ENCODE measurements at regions not wholly inside any gene's neighbourhood (a gene's known extent, or its start where the extent isn't known, plus 50 kb on each side); places are given as distances from the start of the nearest gene placed in this dataset.

DNA sequence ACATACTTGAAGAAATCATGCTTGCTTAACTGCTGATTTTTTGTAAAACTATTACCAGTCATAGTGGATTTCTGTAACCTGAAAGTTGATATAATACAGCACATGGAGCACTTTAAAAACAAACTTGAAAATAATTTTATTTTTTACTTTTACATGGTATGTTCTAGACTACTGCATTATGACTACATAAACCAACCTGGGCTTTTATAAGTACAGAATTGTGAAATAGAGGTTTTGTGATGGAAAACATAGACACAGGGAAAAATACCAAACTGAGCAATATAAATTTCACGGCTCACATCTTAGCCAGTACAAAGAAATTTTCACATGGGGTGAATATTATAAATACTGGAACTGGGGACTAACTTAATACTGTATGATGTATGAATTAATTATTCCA is 59.3 kb upstream of the CTIF start:
- TF ChIP-seq ZNF274 (IDR thresholded peaks at IDR 0.05; ENCODE audit: low read depth, low read length): no peak
- no peak for TF ChIP-seq YY1 (IDR thresholded peaks at IDR 0.05; ENCODE audit: insufficient read depth, insufficient read length)
- no peak for TF ChIP-seq SUZ12 (IDR thresholded peaks at IDR 0.05; ENCODE audit: extremely low read depth, insufficient read depth, insufficient read length)
